SK-N-SH (cell line): ENCODE measurements at regions not wholly inside any gene's neighbourhood (a gene's known extent, or its start where the extent isn't known, plus 50 kb on each side); places are given as distances from the start of the nearest gene placed in this dataset.

ENCODE experiments used
- EP300 ChIP-seq, 2 experiments: IDR thresholded peaks; 2 replicates each; pipeline versions ENCODE4 v1.4.0 to v1.6.1; 2012; ENCODE audit warnings: borderline replicate concordance in 1 of 2, low read depth in 1 of 2, low read length in 1 of 2
- EZH2phosphoT487 ChIP-seq: fragments of 200-600 bp; sonication (generic); IDR thresholded peaks from 2 replicates; pipeline ENCODE4 v1.6.1; 2017; ENCODE audit warnings: low read depth, mixed run types, mild to moderate bottlenecking, antibody characterized with exemption, moderate library complexity, borderline replicate concordance
- GABPA ChIP-seq: IDR thresholded peaks from 2 replicates; pipeline ENCODE4 v1.4.0; 2012; ENCODE audit warnings: low read depth, mild to moderate bottlenecking
- MEF2A ChIP-seq: IDR thresholded peaks from 2 replicates; pipeline ENCODE4 v1.4.0; 2012; ENCODE audit warnings: low read depth, borderline replicate concordance
- POLR2AphosphoS5 ChIP-seq: IDR thresholded peaks from 2 replicates; pipeline ENCODE4 v1.6.1; 2012; ENCODE audit warnings: low read depth, low read length
- RAD21 ChIP-seq: IDR thresholded peaks from 2 replicates; pipeline ENCODE4 v1.6.1; 2012; ENCODE audit warnings: mild to moderate bottlenecking, low read length
- TF ChIP-seq, protein P1 (sequence below): IDR thresholded peaks from 2 replicates; pipeline ENCODE4 v1.4.0; 2012; ENCODE audit warnings: low read depth, borderline replicate concordance
- TF ChIP-seq, protein P2 (sequence below): IDR thresholded peaks from 2 replicates; pipeline ENCODE4 v1.4.0; 2012; ENCODE audit warnings: low read depth
- TF ChIP-seq, protein P3 (sequence below): fragments of 200-600 bp; sonication (generic); IDR thresholded peaks from 2 replicates; pipeline ENCODE4 v1.6.1; 2017; ENCODE audit warnings: antibody characterized with exemption, mild to moderate bottlenecking, moderate library complexity
- TF ChIP-seq, protein P4 (sequence below): IDR thresholded peaks from 2 replicates; pipeline ENCODE4 v1.6.1; 2012; ENCODE audit warnings: mild to moderate bottlenecking, low read depth, low read length, moderate library complexity
- TF ChIP-seq, protein P5 (sequence below): IDR thresholded peaks from 2 replicates; pipeline ENCODE4; 2012

DNA sequence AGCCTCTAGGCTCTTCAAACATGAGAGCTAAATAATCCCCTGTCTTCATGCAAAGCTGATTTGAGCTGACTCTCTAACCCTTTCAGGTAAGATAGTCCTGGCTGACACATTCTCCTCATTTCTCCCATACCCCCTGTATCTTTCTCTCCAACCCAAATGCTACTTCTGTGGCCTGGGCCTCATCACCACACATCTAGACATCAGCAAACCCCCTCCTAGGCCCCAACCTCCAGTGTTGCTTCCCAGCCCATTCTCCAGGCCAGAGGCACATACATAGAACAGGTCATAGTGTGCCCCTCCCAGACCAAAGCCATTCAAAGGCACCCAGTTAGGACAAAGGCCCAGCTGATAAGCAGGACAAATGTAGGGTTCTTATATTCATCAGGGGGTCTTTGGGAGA lies 84.9 kb downstream of the ANKRD60 start:
- TF ChIP-seq, protein P1, sequence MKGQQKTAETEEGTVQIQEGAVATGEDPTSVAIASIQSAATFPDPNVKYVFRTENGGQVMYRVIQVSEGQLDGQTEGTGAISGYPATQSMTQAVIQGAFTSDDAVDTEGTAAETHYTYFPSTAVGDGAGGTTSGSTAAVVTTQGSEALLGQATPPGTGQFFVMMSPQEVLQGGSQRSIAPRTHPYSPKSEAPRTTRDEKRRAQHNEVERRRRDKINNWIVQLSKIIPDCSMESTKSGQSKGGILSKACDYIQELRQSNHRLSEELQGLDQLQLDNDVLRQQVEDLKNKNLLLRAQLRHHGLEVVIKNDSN = no peak
- TF ChIP-seq, protein P2, sequence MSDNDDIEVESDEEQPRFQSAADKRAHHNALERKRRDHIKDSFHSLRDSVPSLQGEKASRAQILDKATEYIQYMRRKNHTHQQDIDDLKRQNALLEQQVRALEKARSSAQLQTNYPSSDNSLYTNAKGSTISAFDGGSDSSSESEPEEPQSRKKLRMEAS = no peak
- TF ChIP-seq GABPA (no peak), POLR2AphosphoS5 (no peak), EP300 (IDR thresholded peaks at IDR 0.05; ENCODE audit: borderline replicate concordance in 1 of 2, low read depth in 1 of 2, low read length in 1 of 2) (no peak), EZH2phosphoT487 (no peak), RAD21 (no peak), MEF2A (no peak)
- TF ChIP-seq, protein P3, sequence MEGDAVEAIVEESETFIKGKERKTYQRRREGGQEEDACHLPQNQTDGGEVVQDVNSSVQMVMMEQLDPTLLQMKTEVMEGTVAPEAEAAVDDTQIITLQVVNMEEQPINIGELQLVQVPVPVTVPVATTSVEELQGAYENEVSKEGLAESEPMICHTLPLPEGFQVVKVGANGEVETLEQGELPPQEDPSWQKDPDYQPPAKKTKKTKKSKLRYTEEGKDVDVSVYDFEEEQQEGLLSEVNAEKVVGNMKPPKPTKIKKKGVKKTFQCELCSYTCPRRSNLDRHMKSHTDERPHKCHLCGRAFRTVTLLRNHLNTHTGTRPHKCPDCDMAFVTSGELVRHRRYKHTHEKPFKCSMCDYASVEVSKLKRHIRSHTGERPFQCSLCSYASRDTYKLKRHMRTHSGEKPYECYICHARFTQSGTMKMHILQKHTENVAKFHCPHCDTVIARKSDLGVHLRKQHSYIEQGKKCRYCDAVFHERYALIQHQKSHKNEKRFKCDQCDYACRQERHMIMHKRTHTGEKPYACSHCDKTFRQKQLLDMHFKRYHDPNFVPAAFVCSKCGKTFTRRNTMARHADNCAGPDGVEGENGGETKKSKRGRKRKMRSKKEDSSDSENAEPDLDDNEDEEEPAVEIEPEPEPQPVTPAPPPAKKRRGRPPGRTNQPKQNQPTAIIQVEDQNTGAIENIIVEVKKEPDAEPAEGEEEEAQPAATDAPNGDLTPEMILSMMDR = no peak
- TF ChIP-seq, protein P4, sequence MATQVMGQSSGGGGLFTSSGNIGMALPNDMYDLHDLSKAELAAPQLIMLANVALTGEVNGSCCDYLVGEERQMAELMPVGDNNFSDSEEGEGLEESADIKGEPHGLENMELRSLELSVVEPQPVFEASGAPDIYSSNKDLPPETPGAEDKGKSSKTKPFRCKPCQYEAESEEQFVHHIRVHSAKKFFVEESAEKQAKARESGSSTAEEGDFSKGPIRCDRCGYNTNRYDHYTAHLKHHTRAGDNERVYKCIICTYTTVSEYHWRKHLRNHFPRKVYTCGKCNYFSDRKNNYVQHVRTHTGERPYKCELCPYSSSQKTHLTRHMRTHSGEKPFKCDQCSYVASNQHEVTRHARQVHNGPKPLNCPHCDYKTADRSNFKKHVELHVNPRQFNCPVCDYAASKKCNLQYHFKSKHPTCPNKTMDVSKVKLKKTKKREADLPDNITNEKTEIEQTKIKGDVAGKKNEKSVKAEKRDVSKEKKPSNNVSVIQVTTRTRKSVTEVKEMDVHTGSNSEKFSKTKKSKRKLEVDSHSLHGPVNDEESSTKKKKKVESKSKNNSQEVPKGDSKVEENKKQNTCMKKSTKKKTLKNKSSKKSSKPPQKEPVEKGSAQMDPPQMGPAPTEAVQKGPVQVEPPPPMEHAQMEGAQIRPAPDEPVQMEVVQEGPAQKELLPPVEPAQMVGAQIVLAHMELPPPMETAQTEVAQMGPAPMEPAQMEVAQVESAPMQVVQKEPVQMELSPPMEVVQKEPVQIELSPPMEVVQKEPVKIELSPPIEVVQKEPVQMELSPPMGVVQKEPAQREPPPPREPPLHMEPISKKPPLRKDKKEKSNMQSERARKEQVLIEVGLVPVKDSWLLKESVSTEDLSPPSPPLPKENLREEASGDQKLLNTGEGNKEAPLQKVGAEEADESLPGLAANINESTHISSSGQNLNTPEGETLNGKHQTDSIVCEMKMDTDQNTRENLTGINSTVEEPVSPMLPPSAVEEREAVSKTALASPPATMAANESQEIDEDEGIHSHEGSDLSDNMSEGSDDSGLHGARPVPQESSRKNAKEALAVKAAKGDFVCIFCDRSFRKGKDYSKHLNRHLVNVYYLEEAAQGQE = no peak
- TF ChIP-seq, protein P5, sequence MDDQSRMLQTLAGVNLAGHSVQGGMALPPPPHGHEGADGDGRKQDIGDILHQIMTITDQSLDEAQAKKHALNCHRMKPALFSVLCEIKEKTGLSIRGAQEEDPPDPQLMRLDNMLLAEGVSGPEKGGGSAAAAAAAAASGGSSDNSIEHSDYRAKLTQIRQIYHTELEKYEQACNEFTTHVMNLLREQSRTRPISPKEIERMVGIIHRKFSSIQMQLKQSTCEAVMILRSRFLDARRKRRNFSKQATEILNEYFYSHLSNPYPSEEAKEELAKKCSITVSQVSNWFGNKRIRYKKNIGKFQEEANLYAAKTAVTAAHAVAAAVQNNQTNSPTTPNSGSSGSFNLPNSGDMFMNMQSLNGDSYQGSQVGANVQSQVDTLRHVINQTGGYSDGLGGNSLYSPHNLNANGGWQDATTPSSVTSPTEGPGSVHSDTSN = no peak
